Lower leg skin (tissue), 4 donors: ENCODE measurements at regions not wholly inside any gene's neighbourhood (a gene's known extent, or its start where the extent isn't known, plus 50 kb on each side); places are given as distances from the start of the nearest gene placed in this dataset.

Experiments used
- DNase-seq, 2 donors: peaks; one replicate each; pipeline ENCODE4 v3.0.0-alpha.2; 2019; ENCODE audit warnings: low spot score in 2 of 2
- H3K4me3 ChIP-seq: fragments of 200-600 bp; sonication (generic); 2 replicates; pipeline ENCODE4 v1.5.1; 2017; ENCODE audit warnings: mild to moderate bottlenecking, low read depth; ENCODE audit not compliant: poor library complexity, severe bottlenecking
- POLR2A ChIP-seq, 2 donors: fragments of 450-650 bp; IDR thresholded peaks; one replicate each; pipeline ENCODE4 v1.6.1; 2016 to 2017; ENCODE audit warnings: antibody characterized with exemption in 2 of 2, mild to moderate bottlenecking in 1 of 2, moderate library complexity in 1 of 2
- WGBS, 2 donors: methylation state at CpG; one replicate each; pipeline ENCODE4 v1.1.5; 2018; 5-methylcytosine and 5-hydroxymethylcytosine counted together
- intact Hi-C: fragments of 100-400 bp; cut with DNase I; formaldehyde crosslinking; loops from one replicate; pipeline ENCODE4 v1.15.0; 2023; ENCODE audit warnings: low total_unique reads
- TF ChIP-seq, protein P1 (sequence below), 3 donors: fragments of 450-650 bp; IDR thresholded peaks; one replicate each; pipeline ENCODE4 v1.5.1; 2016; ENCODE audit warnings: antibody characterized with exemption in 3 of 3, mild to moderate bottlenecking in 3 of 3, moderate library complexity in 2 of 3

DNA sequence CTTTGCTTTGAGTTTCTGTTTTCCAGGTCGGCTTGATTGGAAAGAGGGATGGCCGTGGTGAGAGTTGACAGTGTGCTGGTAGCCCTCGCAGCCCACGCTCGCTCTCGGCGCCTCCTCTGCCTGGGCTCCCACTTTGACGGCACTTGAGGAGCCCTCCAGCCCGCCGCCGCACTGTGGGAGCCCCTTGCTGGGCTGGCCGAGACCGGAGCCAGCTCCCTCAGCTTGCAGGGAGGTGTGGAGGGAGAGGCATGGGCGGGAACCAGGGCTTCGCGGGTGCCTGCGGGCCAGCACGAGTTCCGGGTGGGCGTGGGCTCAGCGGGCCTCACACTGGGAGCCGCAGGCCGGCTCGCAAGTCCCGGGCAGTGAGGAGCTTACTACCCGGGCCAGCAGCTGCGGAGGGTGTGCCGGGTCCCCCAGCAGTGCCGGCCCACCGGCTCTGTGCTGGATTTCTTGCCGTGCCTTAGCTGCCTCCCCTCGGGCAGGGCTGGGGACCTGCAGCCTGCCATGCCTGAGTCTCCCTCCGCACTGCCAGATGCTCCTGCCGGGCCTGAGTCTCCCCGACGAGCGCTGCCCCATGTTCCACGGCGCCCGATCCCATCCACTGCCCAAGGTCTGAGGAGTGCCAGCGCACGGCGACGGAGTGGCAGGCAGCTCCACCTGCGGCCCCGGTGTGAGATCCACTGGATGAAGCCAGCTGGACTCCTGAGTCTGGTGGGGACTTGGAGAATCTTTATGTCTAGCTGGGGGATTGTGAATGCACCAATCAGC is 166.4 kb upstream of the FAT1 start:
- 92 to 93% methylated on average over 29 to 45 of the region's 46 CpGs for WGBS, 2 donors
- TF ChIP-seq, protein P1, sequence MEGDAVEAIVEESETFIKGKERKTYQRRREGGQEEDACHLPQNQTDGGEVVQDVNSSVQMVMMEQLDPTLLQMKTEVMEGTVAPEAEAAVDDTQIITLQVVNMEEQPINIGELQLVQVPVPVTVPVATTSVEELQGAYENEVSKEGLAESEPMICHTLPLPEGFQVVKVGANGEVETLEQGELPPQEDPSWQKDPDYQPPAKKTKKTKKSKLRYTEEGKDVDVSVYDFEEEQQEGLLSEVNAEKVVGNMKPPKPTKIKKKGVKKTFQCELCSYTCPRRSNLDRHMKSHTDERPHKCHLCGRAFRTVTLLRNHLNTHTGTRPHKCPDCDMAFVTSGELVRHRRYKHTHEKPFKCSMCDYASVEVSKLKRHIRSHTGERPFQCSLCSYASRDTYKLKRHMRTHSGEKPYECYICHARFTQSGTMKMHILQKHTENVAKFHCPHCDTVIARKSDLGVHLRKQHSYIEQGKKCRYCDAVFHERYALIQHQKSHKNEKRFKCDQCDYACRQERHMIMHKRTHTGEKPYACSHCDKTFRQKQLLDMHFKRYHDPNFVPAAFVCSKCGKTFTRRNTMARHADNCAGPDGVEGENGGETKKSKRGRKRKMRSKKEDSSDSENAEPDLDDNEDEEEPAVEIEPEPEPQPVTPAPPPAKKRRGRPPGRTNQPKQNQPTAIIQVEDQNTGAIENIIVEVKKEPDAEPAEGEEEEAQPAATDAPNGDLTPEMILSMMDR (IDR thresholded peaks at IDR 0.05): no peak
- no peak for TF ChIP-seq POLR2A (IDR thresholded peaks at IDR 0.05)
- no peak for DNase-seq
- no peak overlapping the region for H3K4me3 ChIP-seq
- intact Hi-C loops: no loop called here

- no peak overlapping the region for H3K4me3 ChIP-seq
- intact Hi-C loops: no loop called here
- no peak for DNase-seq
- WGBS, 2 donors: 82 to 83% methylated on average over 12 of the region's 12 CpGs
- TF ChIP-seq, protein P1 (IDR thresholded peaks at IDR 0.05): no peak
- TF ChIP-seq POLR2A (IDR thresholded peaks at IDR 0.05): no peak
These were observed 168.3 kb upstream of the FAT1 start for GRCh38 chr4:186891859-186892486.

- intact Hi-C loops: no loop called here
- no peak overlapping the region for H3K4me3 ChIP-seq
- 97 to 98% methylated on average over 4 of the region's 4 CpGs for WGBS, 2 donors
- TF ChIP-seq POLR2A (IDR thresholded peaks at IDR 0.05): no peak
- TF ChIP-seq, protein P1 (IDR thresholded peaks at IDR 0.05): no peak
- DNase-seq: no peak
These were observed 174.7 kb upstream of the FAT1 start for GRCh38 chr4:186898367-186898766.

GRCh38 chr4:186900232-186900900 is 176.7 kb upstream of the FAT1 start:
- no peak overlapping the region for H3K4me3 ChIP-seq
- DNase-seq: no peak
- TF ChIP-seq, protein P1 (IDR thresholded peaks at IDR 0.05): no peak
- no peak for TF ChIP-seq POLR2A (IDR thresholded peaks at IDR 0.05)
- intact Hi-C loops: no loop called here
- 62 to 67% methylated on average over 9 of the region's 9 CpGs for WGBS, 2 donors

GRCh38 chr4:186900984-186901383 is 177.3 kb upstream of the FAT1 start:
- TF ChIP-seq, protein P1 (IDR thresholded peaks at IDR 0.05): no peak
- TF ChIP-seq POLR2A (IDR thresholded peaks at IDR 0.05): no peak
- DNase-seq: no peak
- intact Hi-C loops: no loop called here

More at GRCh38 chr4:186900984-186901383, 177.3 kb upstream of the FAT1 start:
- H3K4me3 ChIP-seq: no peak overlapping the region
- WGBS, 2 donors: 75 to 85% methylated on average over 3 of the region's 3 CpGs
